Activated CD4-positive, alpha-beta T cell treated with anti-CD3 and anti-CD28 coated beads for 48 hours (primary cell): ENCODE measurements at regions not wholly inside any gene's neighbourhood (a gene's known extent, or its start where the extent isn't known, plus 50 kb on each side); places are given as distances from the start of the nearest gene placed in this dataset.
"Not testable (repeated sequence)": the region's sequence is repeated elsewhere in the genome, so short reads cannot be mapped to it uniquely, and the experiment has no call there.

ENCODE experiments used
- DNase-seq: peaks from one replicate; pipeline ENCODE4 v3.0.0-alpha.2; 2020

- not testable (repeated sequence) for DNase-seq
These were observed 374.6 kb upstream of the NPVF start for GRCh38 chr7:25602730-25603426.

GRCh38 chr7:25603427-25603740 lies 375.1 kb upstream of the NPVF start:
- not testable (repeated sequence) for DNase-seq

- no peak for DNase-seq
These were observed 382.9 kb upstream of the NPVF start for GRCh38 chr7:25611196-25611595.

GRCh38 chr7:25613912-25614311 lies 385.6 kb upstream of the NPVF start:
- DNase-seq, result no peak

- DNase-seq, result no peak
These were observed 386.1 kb upstream of the NPVF start for GRCh38 chr7:25614415-25614814.

GRCh38 chr7:25615003-25615402 lies 386.7 kb upstream of the NPVF start:
- no peak for DNase-seq

GRCh38 chr7:25615593-25615992 lies 387.3 kb upstream of the NPVF start:
- DNase-seq, result no peak

- no peak for DNase-seq
These were observed 388.9 kb upstream of the NPVF start for GRCh38 chr7:25617214-25617613.

GRCh38 chr7:25617673-25618072 lies 389.4 kb upstream of the NPVF start:
- DNase-seq, result no peak

GRCh38 chr7:25619381-25619780 lies 391.1 kb upstream of the NPVF start:
- DNase-seq, result no peak

- peak; percentile 10 for DNase-seq
These were observed 391.9 kb upstream of the NPVF start for GRCh38 chr7:25619963-25620799.

GRCh38 chr7:25621993-25622392 lies 393.7 kb upstream of the NPVF start:
- DNase-seq, result no peak

- no peak for DNase-seq
These were observed 394.4 kb upstream of the NPVF start for GRCh38 chr7:25622695-25623094.

- DNase-seq, result no peak
These were observed 395.8 kb upstream of the NPVF start for GRCh38 chr7:25624051-25624450.

GRCh38 chr7:25624833-25625232 lies 396.5 kb upstream of the NPVF start:
- DNase-seq, result no peak

GRCh38 chr7:25625306-25625992 lies 397.2 kb upstream of the NPVF start:
- no peak for DNase-seq

GRCh38 chr7:25626451-25627131 lies 398.3 kb upstream of the NPVF start:
- DNase-seq, result no peak

- DNase-seq, result no peak
These were observed 400.2 kb upstream of the NPVF start for GRCh38 chr7:25628446-25628845.

GRCh38 chr7:25632616-25633015 lies 404.3 kb upstream of the NPVF start:
- no peak for DNase-seq

- DNase-seq, result no peak
These were observed 405.2 kb upstream of the NPVF start for GRCh38 chr7:25633426-25634036.

- no peak for DNase-seq
These were observed 407.9 kb upstream of the NPVF start for GRCh38 chr7:25636168-25636567.

- DNase-seq, result no peak
These were observed 408.6 kb upstream of the NPVF start for GRCh38 chr7:25636871-25637283.

GRCh38 chr7:25638068-25638467 lies 409.8 kb upstream of the NPVF start:
- no peak for DNase-seq
